NCI-H2081 (cell line): ENCODE measurements at regions not wholly inside any gene's neighbourhood (a gene's known extent, or its start where the extent isn't known, plus 50 kb on each side); places are given as distances from the start of the nearest gene placed in this dataset.

ENCODE experiments used
- DNase-seq, 2 experiments: peaks; one replicate each; lab custom pipeline; 2025; lab: John Stamatoyannopoulos, UW

DNA sequence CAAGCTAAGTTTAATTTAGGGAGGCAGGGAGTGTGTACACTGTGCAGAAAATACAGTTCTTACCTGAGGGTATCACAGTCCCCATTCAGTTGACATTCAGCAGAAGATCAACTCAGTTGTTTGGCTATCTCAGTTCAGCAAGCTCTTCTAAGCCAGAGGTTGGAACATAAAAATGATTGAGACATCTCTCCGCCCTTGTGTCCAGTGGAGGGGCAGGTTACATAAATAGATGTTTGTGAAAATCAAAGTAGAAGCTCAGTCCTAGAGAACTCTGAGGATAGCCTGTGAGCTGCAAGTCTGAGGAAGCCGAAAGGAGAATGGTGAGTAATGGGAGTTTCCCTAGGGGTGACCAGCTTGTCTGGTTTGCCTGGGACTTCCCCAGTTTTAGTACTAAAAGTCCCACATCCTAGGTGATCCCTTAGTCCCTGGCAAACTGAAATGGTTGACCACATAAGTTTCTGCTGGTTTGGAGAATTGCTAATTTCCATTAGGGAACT is 251.4 kb upstream of the ATP2B1 start:
- no peak for DNase-seq

GRCh38 chr12:89959179-89959578 is 250.5 kb upstream of the ATP2B1 start:
- DNase-seq, result no peak

- no peak for DNase-seq
Observed at GRCh38 chr12:89954259-89954658, 245.6 kb upstream of the ATP2B1 start.

- DNase-seq, result no peak
Observed at GRCh38 chr12:89951694-89952060, 243.0 kb upstream of the ATP2B1 start.

DNA sequence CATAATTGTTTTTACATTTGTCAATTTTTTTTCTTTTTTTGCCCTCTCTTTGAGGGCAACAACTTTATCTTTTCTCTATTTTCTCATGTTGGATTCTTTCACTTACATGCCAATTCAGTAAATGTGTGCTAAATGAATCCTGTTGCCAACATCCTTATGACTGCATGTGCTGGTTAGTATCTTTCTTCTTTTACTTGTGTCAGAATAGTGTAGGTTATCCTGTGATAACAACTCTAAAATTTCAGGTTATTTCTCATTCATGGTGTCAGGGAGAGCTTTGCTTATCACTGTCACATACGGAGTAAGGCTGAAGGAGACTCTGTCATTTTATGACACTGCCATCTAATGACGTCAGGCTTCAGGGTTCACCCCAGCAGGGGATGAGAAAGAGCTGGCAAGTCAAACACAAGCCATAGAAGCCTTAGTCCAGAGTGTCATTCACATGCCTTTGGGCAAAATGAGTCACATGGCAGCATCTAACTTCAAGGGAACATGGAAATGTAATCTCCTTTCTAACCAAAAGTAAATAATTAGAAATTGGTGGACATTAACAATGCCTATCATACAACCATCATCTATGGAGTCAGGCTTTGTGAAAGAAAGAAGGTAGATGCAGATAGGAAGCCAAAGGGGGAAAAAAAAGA is 242.5 kb upstream of the ATP2B1 start:
- no peak for DNase-seq

DNA sequence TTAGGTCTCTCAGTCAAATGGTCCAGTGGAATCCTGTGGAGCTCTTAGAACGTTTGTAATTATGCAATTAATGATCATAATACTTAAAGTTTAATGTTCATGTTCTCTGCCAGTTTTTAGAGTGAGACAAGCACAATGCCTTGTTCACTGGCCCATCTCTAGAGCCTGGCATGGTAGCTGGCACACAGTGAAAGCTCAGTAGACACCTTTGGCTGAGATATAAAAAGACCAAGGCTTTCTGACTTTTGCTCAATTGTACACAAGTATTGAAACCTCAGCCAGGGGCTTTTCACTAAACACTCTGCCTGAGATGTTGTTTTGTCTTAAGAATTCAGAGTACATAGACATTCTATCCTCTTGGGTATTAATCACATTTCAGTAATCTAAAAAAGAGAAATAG is 241.8 kb upstream of the ATP2B1 start:
- no peak for DNase-seq

- DNase-seq, result peak; percentile 71 to 84
Observed at GRCh38 chr12:89949457-89950195, 241.0 kb upstream of the ATP2B1 start.

GRCh38 chr12:89948271-89949175 is 239.9 kb upstream of the ATP2B1 start:
- DNase-seq, result no peak

DNA sequence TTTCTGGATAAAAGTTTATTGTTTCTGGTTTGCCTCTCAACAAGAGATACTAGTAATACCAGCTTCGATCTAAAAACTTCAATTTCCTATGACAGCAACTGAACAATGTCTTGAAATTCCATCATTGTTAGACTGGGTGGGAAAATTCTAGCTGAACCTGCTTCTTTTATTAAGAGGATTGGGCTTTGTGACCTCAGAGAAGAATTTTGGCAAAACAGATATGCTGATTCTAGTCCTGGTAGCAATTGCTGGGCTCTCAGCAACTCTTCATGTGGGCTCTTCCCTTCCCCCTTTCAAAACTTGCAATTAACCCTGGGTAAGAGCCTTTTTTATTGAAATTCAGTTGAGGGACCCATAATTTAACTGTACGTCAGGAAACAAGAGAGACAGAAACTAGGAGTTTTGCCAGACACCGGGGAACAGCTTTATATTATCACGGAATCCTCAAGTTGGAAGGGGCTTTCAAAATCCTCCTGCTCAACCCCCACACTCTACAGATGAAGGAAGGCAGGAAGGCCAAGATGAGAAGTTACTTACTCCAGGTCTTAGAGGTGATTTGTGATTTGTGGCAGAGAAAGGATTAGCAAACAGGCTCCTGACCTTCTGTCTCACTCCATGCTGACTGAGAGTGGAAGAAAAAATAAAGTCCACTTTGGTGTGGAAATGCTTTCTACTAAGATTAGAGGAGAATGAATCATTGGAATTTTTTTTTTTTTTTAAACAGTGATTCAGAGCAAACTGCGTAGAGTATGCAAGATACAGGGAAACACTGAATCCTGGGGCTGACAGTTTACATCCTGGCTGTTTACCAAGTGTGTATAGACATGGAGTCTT is 239.0 kb upstream of the ATP2B1 start:
- DNase-seq, result peak; percentile 24 to 76

DNA sequence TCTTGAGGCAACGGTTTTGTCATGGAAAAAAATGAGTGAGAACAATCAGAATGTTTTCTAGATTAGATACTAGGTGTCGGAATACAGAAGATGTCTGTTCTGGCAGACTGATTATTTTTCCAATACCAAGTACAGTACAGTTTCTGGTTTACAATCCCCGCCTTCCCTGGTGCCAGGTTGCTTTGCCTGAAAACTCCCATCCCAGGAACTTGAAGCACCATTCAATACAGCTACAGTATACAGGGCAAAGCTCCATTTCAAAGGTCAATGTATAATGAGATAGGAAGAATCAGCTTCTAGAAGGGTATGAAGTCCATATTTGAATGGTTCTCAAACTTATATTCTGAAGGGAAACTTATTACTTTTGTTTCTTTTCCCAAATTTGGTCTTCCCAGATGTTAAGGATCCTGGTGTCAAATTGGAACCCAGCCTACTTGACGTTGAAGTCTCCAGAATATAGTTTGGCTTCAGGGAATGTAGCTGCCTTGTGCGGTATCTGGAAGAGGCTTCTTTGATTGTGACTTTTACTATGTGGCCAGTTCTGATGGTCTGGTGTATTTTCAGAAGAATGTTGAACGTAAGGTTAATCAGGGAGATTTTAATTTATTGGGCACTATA is 238.0 kb upstream of the ATP2B1 start:
- no peak for DNase-seq

- DNase-seq, result no peak
Observed at GRCh38 chr12:89945123-89945522, 236.5 kb upstream of the ATP2B1 start.

DNA sequence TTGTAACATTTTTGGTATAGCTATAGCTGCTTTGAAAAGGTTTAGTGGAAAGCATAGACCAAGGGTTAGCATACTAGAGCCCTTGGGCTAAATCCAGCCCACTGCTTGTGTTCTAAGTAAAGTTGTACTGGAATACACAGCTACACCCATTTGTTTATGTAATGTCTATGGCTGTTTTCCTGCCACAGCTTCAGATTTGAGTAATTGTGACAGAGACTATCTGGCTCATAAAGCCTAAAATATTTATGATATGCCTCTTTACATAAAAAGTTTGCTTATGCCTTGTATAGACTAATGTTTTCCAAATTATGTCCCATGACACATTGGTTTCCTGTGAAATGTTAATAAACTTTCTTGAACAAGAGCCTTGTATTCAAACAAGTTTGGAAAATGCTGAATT is 234.8 kb upstream of the ATP2B1 start:
- DNase-seq, result no peak

DNA sequence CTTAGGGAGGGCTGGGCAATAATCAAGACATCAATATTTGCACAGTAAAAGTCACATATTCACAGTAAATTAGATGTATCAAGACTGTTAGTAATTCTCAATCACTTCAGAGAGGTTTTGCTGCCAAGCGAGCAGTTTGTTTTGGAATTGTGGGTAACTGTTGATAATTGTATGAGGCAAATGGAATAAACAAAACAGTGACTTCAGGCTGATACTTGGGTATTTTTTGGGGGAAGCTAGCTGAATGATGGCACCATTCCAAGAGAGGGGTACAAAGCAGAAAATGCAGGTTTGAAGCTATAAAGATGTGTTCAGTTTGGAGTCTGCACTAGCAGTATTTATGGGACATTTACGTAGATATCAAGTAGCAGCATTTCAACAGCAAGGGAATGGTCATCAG is 232.8 kb upstream of the ATP2B1 start:
- DNase-seq, result no peak

GRCh38 chr12:89939522-89940215 is 231.0 kb upstream of the ATP2B1 start:
- DNase-seq, result no peak

- DNase-seq, result peak in 1 of 2 experiments; percentile 9
Observed at GRCh38 chr12:89936631-89937030, 228.0 kb upstream of the ATP2B1 start.

DNA sequence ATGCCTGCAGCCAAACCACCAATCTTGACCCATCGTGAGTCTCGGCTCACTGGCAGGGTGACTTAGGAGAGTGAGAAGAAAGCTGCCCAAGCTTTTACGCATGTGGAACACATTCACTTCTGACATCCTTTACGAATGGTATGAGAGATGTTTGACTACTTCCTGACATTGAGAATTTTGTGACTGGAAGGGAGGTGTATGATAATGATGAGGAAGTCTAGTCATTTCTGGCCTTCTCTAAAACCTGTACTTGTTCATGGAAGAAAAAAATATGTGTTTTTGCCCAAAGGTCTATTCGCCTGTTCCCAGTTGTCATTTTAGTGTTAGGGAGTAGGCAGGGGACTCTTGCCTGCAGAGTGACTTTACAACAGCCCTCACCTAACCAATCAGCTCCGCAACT is 227.2 kb upstream of the ATP2B1 start:
- DNase-seq, result no peak

DNA sequence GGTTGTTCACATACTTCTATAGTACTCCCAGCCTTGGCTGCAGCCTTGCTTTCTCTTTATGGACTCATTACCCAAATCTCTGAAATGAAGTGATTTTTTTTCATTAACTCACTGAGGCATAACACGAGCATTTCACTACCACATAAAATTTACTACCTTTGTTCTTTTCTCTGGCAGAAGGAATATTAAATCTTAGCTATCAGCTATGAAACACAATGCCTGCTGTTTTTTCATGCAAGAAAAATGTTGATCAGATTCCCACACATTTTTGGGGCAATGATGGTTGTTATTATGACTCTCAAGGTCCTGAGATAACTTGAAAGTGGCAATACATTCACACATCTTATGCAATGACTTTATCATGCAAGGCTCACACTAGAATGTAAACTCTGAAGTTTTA is 225.3 kb upstream of the ATP2B1 start:
- no peak for DNase-seq

- no peak for DNase-seq
Observed at GRCh38 chr12:89932954-89933353, 224.3 kb upstream of the ATP2B1 start.

DNA sequence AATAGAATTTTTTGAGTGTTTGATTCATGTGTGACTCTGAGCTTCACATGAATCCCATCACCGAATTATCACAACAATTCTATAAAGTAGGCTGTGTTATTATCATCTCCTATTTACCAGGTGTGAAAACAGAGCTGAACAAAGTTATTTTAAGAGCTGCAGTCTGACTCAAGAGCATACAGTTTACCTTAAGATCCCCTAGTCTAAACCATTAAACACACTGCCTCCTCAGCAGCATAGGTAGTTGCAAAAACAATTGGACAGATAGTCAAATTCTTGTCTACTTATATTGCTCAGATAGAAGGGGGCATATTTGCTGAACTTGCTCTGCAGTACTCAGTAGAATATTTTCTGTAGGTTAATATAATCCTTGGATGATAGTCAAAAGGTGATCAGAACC is 219.8 kb upstream of the ATP2B1 start:
- no peak for DNase-seq

DNA sequence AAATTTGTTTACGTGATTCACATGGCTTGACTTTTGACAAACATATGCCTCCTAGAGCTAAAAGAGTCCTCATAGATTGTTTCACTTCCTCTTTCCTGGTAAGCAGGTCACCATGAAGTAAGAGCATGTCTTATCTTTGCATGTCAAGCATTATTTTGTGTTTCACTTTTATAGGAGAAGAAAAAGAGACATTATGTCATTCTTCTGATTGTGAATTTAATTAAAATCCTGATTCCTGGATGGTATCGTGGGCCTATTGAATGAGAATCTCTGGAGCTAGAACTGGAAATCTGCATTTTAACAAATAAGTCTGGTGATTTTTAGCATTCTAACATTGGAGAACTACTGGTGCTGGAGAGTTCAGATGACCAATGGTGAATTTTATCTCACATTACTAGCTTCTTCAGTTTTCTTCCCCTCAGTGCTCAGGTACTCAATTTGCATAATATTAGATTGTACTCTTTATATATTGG is 218.6 kb upstream of the ATP2B1 start:
- no peak for DNase-seq

DNA sequence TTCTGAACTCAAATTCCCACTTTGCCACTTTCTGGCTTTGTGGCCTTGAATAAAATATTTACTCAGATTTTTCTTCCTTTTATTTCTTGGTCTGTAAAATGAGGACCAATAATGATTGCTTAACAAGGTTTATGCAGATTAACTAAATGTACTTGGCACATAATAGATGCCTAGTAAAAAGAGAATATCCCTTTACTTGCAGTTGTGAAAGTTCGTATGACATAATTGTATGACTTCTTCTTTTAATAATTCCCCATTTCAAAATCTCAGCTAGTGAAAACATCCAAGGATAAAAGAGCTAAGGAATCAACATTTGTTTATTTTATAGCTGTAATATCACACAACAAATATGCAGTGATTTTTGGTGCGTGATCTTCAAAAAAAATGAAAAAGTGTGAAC is 215.6 kb upstream of the ATP2B1 start:
- DNase-seq, result no peak
